Vagina (tissue), 2 donors: ENCODE measurements at regions not wholly inside any gene's neighbourhood (a gene's known extent, or its start where the extent isn't known, plus 50 kb on each side); places are given as distances from the start of the nearest gene placed in this dataset.

ENCODE experiments used
- CTCF ChIP-seq, 3 experiments: fragments of 450-650 bp in 2 of 3; fragments of 200-600 bp in 1 of 3; sonication (generic) in 1 of 3; IDR thresholded peaks; one replicate each; pipeline ENCODE4 v1.5.1; 2017 to 2019; ENCODE audit warnings: antibody characterized with exemption in 3 of 3, mild to moderate bottlenecking in 2 of 3, moderate library complexity in 2 of 3
- POLR2A ChIP-seq, 2 donors: fragments of 450-650 bp; IDR thresholded peaks; one replicate each; pipeline ENCODE4 v1.6.1; 2017; ENCODE audit warnings: antibody characterized with exemption in 2 of 2, mild to moderate bottlenecking in 2 of 2, moderate library complexity in 2 of 2
- POLR2AphosphoS5 ChIP-seq, 2 donors: sonication (generic); formaldehyde crosslinking; IDR thresholded peaks; one replicate each; pipeline ENCODE4 v1.9.0; 2017; ENCODE audit warnings: antibody characterized with exemption in 2 of 2, mild to moderate bottlenecking in 2 of 2, low read depth in 1 of 2; ENCODE audit not compliant: insufficient read depth in 1 of 2

- no peak for TF ChIP-seq CTCF (IDR thresholded peaks at IDR 0.05)
- no peak for TF ChIP-seq POLR2A (IDR thresholded peaks at IDR 0.05)
- no peak for TF ChIP-seq POLR2AphosphoS5 (IDR thresholded peaks at IDR 0.05; ENCODE audit: insufficient read depth in 1 of 2, low read depth in 1 of 2)
Observed at GRCh38 chr1:187877220-187877619, 1048.5 kb downstream of the PLA2G4A start.
